ENCODE measurements at regions not wholly inside any gene's neighbourhood (a gene's known extent, or its start where the extent isn't known, plus 50 kb on each side); places are given as distances from the start of the nearest gene placed in this dataset.

DNA sequence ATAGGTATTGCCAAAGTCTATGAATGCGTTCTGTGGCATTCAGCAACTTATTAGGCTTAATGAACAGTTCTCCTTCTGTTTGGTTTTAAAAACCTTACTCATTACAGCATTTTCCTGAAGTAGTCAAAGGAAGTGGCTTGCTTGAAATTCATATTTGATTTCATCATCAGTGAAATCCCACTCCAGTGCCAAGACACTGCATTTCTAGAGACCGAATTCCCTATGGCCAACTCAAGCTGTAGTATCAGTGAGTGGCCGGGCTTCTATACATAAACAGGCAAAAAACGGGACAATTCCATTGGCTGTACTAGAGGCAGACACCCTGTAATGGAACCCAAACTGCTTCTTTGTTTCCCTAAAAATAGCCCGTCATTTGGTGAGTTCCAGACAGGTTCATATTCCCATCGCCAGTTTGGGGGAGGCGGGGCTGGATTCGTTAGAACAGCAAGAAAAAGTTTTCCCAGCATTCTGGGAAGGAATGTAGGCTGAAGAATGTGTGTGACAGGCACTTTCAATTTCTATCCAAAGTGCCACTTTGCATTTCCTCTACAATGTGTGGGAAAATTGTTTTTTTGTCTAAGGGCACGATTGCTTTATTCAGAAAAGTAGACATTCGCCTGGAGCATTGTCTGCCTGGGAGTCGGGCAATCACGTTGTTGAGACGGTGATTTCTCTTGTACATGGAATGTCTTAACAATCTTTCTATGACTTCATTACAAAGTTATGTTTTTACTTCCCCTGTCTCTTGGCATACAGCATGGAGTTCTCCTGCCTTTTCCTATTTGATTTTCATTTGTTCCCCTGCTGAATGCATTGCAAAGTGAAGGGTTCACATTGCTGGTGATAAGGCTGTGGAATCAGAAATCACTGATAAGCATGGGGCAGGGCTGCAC, 141.8 kb upstream of the MAST4 start:
- in situ Hi-C loops (cut with HindIII; ENCODE audit: low sequenced_read_pairs), result loop anchor here (5.0 kb wide), 1 partner anchor 33 kb away; no protein-coding TSS in a partner anchor

DNA sequence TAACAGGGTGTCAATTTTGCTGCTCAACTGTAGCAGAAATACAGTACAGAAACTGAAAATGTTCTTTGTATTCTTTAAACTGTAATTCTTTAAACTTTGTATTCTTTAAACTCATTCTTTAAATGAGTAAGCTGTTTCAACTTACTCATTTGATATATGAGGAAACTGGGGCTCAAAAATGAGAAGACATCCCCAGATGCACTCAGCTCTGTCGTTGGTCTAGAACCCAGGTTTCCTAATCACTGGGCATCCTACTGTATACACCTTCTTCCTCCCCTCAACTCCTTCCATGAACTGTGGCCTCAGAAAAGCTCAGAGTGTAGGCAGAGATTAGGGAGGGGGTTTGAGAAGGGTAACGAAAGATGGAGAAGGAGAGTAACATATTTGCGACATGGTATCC, 136.5 kb upstream of the MAST4 start:
- in situ Hi-C loops (cut with HindIII; ENCODE audit: low sequenced_read_pairs), result no loop called here

DNA sequence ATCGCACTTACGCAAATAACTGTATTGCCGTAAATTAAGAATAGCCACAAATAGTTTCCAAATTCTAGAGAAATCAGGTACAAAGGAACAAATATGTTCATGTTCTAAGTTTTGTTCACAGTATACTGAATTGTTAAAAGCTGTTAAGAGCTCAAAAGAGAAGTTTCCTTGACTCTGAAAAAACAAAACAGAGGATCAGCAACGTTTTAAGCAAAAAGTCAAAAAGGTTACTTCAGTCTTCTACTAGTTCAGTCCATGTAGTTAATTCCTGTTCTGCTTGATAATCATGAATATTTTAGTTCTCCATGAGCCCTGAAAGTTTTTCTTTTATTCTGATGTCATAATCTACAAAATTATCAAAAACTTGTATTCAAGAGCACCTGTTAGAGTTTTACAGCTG, 128.6 kb upstream of the MAST4 start:
- in situ Hi-C loops (cut with HindIII; ENCODE audit: low sequenced_read_pairs), result no loop called here

DNA sequence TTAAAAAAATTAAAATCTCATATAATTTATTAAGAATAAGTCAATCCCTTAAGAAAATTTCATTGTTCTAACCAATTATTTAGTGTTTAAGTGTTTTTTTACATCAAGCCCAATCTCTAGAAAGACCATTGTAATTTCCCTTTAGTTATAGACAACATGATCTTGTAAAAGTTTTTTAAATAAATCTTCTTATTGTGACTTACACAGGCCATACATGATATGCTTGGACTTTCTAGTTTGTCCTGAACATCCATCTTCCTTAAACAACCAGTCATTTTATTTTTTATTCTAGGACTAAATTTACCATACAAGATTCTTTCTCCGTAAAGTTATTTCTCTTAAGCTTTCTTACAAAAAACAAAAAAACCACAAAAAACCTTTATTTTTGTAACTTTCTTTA, 126.5 kb upstream of the MAST4 start:
- in situ Hi-C loops (cut with HindIII; ENCODE audit: low sequenced_read_pairs), result no loop called here

DNA sequence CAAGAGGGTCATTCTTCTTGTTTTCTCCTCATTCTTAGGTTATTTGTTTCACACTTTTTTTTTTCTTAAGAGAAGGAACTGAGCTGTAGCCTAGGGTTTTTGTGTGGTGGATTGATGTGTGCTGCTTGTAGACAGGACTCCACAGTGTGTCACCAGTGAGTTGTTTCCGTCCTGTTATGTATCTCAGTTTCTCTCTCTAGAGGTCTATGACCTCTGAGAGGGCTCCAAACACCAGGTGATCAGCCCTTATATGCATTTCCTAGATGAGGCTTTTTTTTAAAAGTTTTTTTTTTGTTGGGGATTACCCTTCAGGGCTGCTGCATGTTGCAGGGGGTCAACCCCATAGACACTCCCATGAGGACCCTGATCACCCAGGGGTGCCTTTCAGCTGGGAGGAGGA, 124.2 kb upstream of the MAST4 start:
- in situ Hi-C loops (cut with HindIII; ENCODE audit: low sequenced_read_pairs), result no loop called here

DNA sequence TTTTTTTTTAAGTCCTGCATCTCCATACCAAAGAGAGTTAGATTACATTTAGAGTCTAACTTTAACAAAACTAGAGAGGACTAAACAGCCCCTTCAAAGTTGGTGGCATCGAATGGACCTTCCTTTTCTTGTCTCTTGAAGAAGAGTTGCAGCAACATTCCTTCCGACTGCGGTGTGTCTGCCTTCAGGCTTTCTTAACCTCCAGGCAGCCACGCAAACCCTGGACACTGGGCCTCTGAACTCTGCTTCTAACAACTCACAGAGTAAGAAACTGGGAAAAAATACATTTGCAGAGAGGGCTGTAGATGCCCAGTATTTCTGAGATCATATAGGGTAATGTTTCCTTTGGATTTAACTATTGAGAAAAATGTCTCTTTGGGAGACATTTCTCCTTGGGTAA, 120.5 kb upstream of the MAST4 start:
- in situ Hi-C loops (cut with HindIII; ENCODE audit: low sequenced_read_pairs), result no loop called here

DNA sequence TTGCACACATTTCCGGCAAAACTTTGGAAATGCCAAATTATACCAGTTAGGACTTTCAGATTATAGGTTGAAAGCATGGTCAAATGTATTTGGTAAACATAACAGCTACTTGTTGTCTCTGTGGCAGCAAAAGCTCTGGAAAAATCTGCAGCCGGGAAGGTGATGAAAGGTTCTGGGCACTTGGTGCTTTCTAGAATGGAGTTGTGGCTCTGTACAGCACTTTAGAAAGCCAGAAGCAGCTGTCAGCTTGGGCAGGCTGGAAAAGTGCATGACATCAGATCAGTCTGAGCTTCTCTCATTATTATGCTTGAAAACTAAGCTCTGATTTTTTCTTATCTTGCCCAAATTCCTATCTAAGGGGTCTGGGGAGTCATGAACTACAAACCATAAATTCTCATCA, 118.6 kb upstream of the MAST4 start:
- in situ Hi-C loops (cut with HindIII; ENCODE audit: low sequenced_read_pairs), result no loop called here

DNA sequence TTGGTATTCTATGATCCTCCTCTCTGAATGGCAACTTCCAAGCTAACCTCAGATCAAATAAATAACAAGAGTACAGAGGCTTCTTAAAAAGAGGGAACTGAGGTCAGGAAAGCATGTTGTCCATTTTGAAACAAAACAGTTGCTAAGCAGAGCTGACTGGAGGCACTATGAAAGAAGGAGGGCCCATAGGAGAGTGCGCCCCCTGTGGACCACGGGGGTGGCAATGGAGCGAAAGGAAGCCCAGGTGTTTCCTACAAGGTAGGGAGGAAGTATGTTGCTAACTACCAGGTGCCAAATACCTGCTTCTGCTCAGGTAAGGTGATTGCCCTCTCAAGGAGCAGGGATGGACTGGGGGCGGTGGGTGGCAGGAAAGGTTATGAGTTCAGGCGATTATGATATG, 101.8 kb upstream of the MAST4 start:
- in situ Hi-C loops (cut with HindIII; ENCODE audit: low sequenced_read_pairs), result no loop called here

DNA sequence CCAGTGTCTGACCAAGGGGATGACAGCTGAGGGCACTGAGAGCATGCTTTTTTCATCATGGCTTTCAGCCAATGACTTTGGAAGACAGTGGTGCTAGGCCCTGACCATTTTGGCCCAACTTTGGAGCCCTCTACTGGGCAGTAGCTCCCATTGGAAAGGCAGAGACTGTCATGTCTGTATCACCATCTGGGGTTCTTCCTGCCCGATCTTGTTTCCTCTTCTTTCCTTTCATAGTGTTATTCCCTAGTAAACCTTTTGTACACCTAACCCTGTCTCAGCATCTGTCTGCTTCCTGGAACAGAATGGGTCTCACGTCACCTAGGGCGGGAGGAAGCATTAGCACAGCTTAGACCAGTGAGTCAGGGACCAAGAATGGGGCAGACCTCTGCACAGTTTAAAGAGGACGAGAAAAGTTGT, 97.4 kb upstream of the MAST4 start:
- in situ Hi-C loops (cut with HindIII; ENCODE audit: low sequenced_read_pairs), result no loop called here

DNA sequence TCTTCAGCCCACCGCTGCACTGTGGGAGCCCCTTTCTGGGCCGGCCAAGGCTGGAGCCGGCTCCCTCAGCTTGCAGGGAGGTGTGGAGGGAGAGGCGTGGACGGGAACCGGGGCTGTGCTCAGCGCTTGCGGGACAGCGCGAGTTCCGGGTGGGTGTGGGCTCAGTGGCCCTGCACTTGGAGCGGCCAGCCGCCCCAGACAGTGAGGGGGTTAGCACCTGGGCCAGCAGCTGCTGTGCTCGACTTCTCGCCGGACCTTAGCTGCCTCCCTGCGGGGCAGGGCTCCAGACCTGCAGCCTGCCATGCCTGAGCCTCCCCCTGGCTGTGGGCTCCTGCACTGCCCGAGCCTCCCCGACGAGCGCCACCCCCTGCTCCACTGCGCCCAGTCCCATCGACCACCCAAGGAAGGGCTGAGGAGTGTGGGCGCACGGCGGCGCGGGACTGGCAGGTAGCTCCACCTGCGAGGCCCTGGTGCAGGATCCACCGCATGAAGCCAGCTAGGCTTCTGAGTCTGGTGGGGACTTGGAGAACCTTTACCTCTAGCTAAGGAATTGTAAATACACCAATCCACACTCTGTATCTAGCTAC, 92.9 kb upstream of the MAST4 start:
- in situ Hi-C loops (cut with HindIII; ENCODE audit: low sequenced_read_pairs), result no loop called here

DNA sequence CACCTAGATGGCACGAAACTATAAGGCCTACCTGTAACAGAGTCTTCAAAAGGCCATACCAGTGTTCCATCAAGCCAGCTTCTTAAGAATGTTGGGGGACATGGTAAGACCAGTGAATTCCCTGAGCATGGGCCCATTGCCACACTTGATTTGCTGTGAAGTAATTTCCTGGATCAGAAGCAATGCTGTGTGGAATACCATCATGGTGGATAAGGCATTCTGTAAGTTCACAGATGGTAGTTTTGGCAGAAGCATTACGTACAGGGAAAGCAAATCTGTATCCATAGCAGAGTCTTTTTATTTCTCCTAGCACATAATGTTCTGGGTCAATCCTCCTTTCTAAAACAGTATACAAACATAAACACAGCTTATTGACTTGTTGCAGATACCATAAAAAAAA, 89.1 kb upstream of the MAST4 start:
- in situ Hi-C loops (cut with HindIII; ENCODE audit: low sequenced_read_pairs), result no loop called here

DNA sequence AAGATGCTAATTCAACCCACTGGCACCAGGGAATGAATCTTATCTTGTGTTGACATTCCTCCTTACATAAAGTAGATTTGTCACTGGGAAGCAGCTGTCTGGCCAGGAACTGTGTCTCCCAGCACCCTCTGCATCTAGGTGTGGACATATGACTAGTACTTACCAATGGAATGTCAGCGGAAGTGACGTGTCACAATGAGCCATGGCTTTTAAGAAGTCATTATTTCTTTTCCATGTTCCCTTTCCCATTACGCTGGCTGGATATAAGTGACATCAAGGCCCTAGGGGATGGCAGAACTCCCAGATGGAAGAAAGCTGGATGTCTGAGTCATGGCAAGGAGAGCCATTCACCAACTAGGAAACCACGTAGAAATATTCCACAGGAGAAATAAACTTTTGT, 84.7 kb upstream of the MAST4 start:
- in situ Hi-C loops (cut with HindIII; ENCODE audit: low sequenced_read_pairs), result no loop called here

DNA sequence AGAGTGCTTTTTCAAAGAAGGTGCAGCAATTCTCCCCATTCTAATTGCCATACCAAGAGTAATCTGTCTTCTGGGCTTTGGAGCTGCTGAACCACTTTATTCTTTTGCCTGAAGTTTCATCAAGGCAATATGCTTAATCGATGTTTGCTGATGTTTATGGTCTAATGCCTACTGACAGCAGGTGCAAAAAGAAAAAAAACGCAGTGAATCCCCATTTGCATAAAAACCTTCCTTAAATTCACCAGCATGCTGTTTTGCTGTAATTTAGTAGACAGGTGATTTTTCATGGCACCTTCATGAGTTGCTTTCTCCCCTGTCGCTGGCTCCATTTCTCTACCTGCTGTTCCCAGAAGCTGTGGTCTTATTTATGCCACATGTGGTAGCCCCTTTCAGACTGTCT, 83.1 kb upstream of the MAST4 start:
- in situ Hi-C loops (cut with HindIII; ENCODE audit: low sequenced_read_pairs), result no loop called here

DNA sequence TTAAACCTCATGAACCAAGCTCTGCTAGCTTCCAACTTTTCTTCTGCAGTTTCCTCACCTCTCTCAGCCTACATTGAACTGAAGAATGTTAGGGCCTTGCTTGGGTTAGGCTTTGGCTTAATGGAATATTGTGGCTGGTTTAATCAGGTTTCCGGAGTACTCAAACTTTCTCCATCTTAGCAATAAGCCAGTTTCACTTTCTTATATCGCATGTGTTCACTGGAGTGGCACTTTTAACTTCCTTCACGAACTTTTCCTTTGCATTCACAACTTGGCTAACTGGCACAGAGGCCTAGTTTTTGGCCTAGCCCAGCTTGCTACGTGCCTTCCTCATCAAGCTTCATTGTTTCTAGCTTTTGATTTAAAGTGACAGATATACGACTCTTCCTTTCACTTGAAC, 81.0 kb upstream of the MAST4 start:
- in situ Hi-C loops (cut with HindIII; ENCODE audit: low sequenced_read_pairs), result no loop called here

DNA sequence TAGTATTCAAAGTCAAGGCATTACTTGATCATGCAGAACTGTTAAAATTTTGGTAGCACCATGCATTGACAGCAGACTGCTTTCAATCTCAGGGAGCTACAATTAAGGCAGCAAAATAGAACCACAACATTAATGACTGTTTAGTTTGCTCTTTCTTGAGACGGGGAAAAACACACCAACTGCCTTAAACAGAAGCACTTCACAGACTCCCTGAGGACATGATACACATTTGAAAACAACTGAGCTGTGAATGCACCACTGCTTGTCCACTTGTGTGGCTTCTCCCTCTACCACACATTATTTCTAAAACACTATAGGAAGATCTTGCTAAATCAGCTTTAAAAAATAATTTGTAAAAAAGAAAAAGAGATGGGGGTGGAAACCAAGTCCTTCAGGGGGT, 79.6 kb upstream of the MAST4 start:
- in situ Hi-C loops (cut with HindIII; ENCODE audit: low sequenced_read_pairs), result no loop called here

DNA sequence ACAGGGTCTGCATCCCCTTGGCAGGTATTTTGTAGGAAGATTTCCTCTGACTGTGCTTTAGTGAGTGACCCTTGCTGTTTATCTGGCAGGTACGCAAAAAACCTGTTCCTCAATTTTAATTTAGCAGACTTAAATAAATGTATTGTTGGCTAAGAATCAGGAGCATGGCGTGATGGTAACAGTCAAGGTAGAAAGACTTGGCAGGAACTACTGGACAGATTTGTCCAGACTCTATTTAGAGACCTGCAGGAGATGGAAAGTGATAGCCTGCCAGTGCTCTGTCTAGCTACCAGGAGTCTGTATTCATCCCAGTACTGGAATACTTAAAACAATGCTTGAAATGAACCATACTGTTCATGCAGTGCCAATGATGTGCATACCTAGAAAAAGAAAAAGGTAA, 78.8 kb upstream of the MAST4 start:
- in situ Hi-C loops (cut with HindIII; ENCODE audit: low sequenced_read_pairs), result no loop called here

DNA sequence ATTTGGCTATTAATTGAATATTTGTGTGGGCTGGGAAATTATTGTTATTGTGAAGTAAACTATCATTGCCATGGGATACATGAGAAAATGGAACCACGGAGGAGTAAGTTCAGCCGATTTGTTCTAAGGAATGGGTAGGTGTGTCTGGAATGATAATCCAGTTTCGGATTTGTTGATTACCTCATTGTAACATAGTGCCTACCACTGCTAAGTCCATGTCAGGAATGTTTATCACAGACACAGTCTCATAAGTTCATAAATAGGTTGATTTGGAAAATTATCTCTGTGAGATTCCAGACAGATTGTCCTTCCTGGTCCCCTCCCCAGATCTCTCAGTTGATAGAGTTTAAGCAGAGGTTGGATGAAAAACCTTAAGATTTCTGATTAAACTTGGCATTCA, 78.1 kb upstream of the MAST4 start:
- in situ Hi-C loops (cut with HindIII; ENCODE audit: low sequenced_read_pairs), result no loop called here

DNA sequence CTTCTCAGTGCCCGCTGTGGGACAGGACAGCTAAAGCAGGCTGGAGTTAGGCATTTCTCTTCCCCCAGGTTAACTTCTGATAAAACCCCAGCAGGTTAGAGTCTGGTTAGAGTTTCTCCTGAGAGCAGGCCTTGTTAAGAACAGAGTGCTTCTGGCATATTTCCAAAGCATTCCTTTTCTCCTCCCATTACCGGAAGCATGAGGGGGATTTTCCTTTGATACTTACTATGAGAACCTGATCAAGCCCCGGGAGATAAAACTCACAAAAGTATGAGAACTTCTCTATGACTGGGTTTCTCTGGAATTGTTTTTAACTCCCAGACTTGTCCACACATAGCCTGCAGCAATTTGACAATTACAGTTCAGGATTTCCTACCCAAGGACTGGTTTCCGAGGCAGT, 77.4 kb upstream of the MAST4 start:
- in situ Hi-C loops (cut with HindIII; ENCODE audit: low sequenced_read_pairs), result no loop called here

DNA sequence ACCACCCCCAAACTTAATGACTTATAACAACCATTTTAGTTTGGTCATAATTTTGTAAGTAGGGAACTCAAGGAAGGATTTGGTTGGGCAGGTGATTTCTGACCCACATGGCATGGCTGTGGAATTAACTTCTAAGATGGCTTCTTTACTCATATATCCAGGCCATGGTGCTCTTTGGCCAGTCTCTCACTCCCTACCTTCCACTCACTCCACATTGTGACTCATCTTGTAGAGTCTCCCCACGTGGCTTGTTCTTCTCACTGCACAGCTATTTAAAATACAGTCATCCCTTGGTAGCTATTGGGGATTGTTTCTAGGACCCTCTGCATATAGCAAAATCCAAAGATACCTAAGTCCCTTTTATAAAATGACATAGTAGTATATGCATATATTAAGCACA, 76.6 kb upstream of the MAST4 start:
- in situ Hi-C loops (cut with HindIII; ENCODE audit: low sequenced_read_pairs), result no loop called here

DNA sequence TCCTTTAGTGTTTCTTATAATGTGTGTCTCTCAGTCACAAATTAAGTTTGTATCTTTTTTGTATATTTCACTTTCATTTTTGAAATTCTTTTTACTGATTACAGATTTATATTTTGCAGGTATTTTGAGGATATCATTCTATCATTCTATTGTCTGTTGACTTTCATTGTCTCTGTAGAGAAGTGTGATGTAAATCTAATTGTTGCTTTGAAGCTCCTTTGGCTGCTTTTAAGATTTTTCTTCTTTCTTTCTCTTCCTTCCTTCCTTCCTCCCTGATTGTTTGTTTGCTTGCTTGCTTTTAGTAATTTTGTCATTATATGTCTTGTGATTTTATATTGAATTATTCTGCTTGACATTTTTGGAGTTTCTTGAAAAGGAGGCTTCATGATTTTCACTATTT, 75.3 kb upstream of the MAST4 start:
- in situ Hi-C loops (cut with HindIII; ENCODE audit: low sequenced_read_pairs), result no loop called here

DNA sequence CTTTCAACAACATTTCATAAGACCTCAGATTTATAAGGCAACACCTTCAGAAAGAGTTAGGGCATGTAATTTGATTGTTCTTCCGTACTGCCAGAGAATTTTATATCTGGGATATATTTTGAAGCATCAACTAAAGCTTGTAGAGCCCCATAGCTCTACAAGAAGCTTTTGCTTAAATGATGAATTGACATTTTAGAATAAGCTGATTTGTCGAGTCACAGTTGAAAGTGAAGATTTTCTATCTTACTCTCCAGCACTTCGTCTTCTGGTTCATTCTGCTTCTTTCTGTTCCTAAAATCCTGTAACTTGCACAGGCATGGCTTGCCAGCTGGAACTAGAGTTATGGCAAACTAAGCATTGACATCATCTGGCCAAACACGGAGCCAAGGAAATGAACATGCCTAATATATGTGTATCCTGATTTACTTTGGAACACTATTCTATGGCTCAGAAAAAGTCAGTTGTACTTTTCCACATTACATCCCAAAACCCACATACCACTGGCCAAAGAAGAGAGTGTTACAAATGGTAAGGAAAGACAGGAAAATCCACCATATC, 68.6 kb upstream of the MAST4 start:
- in situ Hi-C loops (cut with HindIII; ENCODE audit: low sequenced_read_pairs), result no loop called here

DNA sequence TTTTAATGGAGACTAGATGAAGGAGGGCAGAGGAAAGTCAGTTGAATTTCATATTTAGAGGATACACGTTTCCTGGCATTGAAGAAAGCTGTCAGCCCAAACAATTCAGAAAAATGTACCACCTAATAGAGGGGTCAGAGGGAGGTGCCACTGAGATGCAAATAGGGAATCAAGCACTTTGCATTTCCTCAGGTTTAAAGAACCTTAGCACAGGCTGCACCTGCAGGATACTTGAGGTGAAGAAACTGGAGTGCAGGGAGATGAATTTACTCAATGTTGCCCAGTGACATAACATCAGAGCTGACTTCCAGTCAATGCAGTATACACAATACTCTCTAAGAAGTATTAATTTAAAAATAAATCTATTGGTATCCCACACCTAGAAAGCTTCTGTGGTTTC, 67.0 kb upstream of the MAST4 start:
- in situ Hi-C loops (cut with HindIII; ENCODE audit: low sequenced_read_pairs), result no loop called here
